PFSK-1 (cell line): ENCODE measurements at regions not wholly inside any gene's neighbourhood (a gene's known extent, or its start where the extent isn't known, plus 50 kb on each side); places are given as distances from the start of the nearest gene placed in this dataset.

Source experiments
- FOXP2 ChIP-seq: optimal IDR thresholded peaks from 2 replicates; pipeline ENCODE3; 2011; ENCODE audit warnings: borderline replicate concordance, control low read depth, inconsistent platforms; ENCODE audit not compliant: insufficient read depth; ENCODE audit errors: extremely low read length, extremely low read depth
- POLR2AphosphoS5 ChIP-seq: IDR thresholded peaks from 2 replicates; pipeline ENCODE4 v1.6.1; 2012; ENCODE audit warnings: low read depth, mild to moderate bottlenecking, control low read depth, low read length, moderate library complexity
- REST ChIP-seq, 2 experiments: IDR thresholded peaks; 2 replicates each; pipeline versions ENCODE4 v1.6.1 to v1.8.0; 2011 to 2012; ENCODE audit warnings: low read depth in 2 of 2, low read length in 2 of 2, control low read depth in 1 of 2, inconsistent platforms in 1 of 2, mild to moderate bottlenecking in 1 of 2, moderate library complexity in 1 of 2; ENCODE audit not compliant: insufficient read depth in 1 of 2
- SIN3A ChIP-seq: IDR thresholded peaks from 2 replicates; pipeline ENCODE4 v1.6.1; 2012; ENCODE audit warnings: mild to moderate bottlenecking, low read length, moderate library complexity, borderline replicate concordance; ENCODE audit not compliant: insufficient read depth
- TAF1 ChIP-seq: IDR thresholded peaks from 2 replicates; pipeline ENCODE4 v1.6.1; 2012; ENCODE audit warnings: low read length, control low read depth, borderline replicate concordance; ENCODE audit not compliant: insufficient read depth

GRCh38 chr6:104212977-104213668, 646.6 kb downstream of the HACE1 start:
- no peak for TF ChIP-seq SIN3A
- TF ChIP-seq FOXP2: no peak
- TF ChIP-seq TAF1: no peak
- TF ChIP-seq REST (IDR thresholded peaks at IDR 0.05; ENCODE audit: insufficient read depth in 1 of 2, low read depth in 2 of 2, low read length in 2 of 2): no peak
- TF ChIP-seq POLR2AphosphoS5: no peak

- TF ChIP-seq REST (IDR thresholded peaks at IDR 0.05; ENCODE audit: insufficient read depth in 1 of 2, low read depth in 2 of 2, low read length in 2 of 2) (no peak), POLR2AphosphoS5 (no peak), SIN3A (no peak), TAF1 (no peak), FOXP2 (no peak)
These were observed 652.1 kb downstream of the HACE1 start for GRCh38 chr6:104207635-104208034.

GRCh38 chr6:104201557-104201956, 658.2 kb downstream of the HACE1 start:
- TF ChIP-seq REST (IDR thresholded peaks at IDR 0.05; ENCODE audit: insufficient read depth in 1 of 2, low read depth in 2 of 2, low read length in 2 of 2) (no peak), TAF1 (no peak), FOXP2 (no peak), POLR2AphosphoS5 (no peak), SIN3A (no peak)

- TF ChIP-seq FOXP2: no peak
- TF ChIP-seq POLR2AphosphoS5: no peak
- TF ChIP-seq TAF1: no peak
- TF ChIP-seq REST (IDR thresholded peaks at IDR 0.05; ENCODE audit: insufficient read depth in 1 of 2, low read depth in 2 of 2, low read length in 2 of 2): no peak
- no peak for TF ChIP-seq SIN3A
These were observed 672.1 kb downstream of the HACE1 start for GRCh38 chr6:104187616-104188015.

DNA sequence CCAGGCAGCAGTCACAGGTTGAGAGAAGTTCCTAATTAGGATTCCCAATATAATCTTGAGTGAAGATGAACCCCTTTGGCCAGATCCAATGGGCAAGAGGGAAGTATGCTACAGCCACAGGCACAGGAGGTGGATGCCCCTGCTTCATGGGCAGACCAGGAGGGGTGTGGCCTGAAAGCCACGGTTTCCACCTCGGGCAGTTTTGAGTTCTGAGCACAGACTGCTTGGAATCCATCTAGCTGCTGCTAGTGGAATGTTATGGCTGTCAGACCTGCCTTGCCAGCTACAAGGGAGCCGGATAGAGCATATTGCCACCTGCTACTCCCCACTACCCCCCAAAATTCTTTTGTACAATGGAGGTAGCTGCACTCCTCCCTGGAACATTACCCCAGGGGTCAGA, 672.9 kb downstream of the HACE1 start:
- TF ChIP-seq SIN3A (no peak), TAF1 (no peak)
